ENCODE measurements at regions not wholly inside any gene's neighbourhood (a gene's known extent, or its start where the extent isn't known, plus 50 kb on each side); places are given as distances from the start of the nearest gene placed in this dataset.

- no peaks in the 10 kb centered on the region for H3K9me1 ChIP-seq (ENCODE audit: insufficient read depth, low read length)
- peaks cover 4% of the 10 kb centered on the region for H3K9me3 ChIP-seq (ENCODE audit: control insufficient read depth, insufficient read depth, low read length)
- no peak overlapping the region for H3K56ac ChIP-seq (ENCODE audit: extremely low read depth, insufficient read depth, low read length)
- H2BK15ac ChIP-seq (ENCODE audit: low read depth, low read length) = no peak overlapping the region
- no peak overlapping the region for H2BK5ac ChIP-seq (ENCODE audit: low read depth, low read length, poor library complexity, severe bottlenecking)
- H3K36me3 ChIP-seq (ENCODE audit: control insufficient read depth, insufficient read depth, low read length) = no peaks in the 10 kb centered on the region
- H3K4me1 ChIP-seq (ENCODE audit: control insufficient read depth, insufficient read depth, low read length) = 0 out of 2 replicates have a peak, but pooled peaks cover 1% of the 10 kb centered on the region
- CTCF ChIA-PET = no interaction called here
- no peak overlapping the region for H3K4ac ChIP-seq (ENCODE audit: low read depth, low read length)
- H2AFZ ChIP-seq (replicated peaks; ENCODE audit: low read length, poor library complexity) = no peak overlapping the region
- H3K14ac ChIP-seq (replicated peaks; ENCODE audit: low read depth, low read length) = no peak overlapping the region
- no peaks in the 10 kb centered on the region; the same call in 1 of the 2 replicates for H3K27me3 ChIP-seq (ENCODE audit: control insufficient read depth, insufficient read depth, low read length)
- no peak for TF ChIP-seq RFX5 (IDR thresholded peaks at IDR 0.05; ENCODE audit: low read depth, low read length)
- TF ChIP-seq MAFK (IDR thresholded peaks at IDR 0.05; ENCODE audit: low read depth, low read length) = no peak
- no peak for TF ChIP-seq MXI1 (IDR thresholded peaks at IDR 0.05; ENCODE audit: borderline replicate concordance, low read depth, low read length)
- no peak for TF ChIP-seq CEBPB (IDR thresholded peaks at IDR 0.05; ENCODE audit: low read depth, low read length)
- no peak for TF ChIP-seq CTCF (conservative IDR thresholded peaks at IDR 0.05; ENCODE audit: low read depth, low read length)
- no peak for TF ChIP-seq RCOR1 (IDR thresholded peaks at IDR 0.05; ENCODE audit: insufficient replicate concordance, low read length)
- no peak for TF ChIP-seq USF2 (IDR thresholded peaks at IDR 0.05; ENCODE audit: low read depth, low read length)
- no peak for TF ChIP-seq CHD1 (IDR thresholded peaks at IDR 0.05; ENCODE audit: low read depth, low read length)
- no peak for TF ChIP-seq POLR2A (IDR thresholded peaks at IDR 0.05; ENCODE audit: low read depth, low read length)
- no peak for TF ChIP-seq RAD21 (IDR thresholded peaks at IDR 0.05; ENCODE audit: low read length)
- no peak for TF ChIP-seq FOS (IDR thresholded peaks at IDR 0.05; ENCODE audit: low read depth, low read length)
- no peak for TF ChIP-seq MAZ (IDR thresholded peaks at IDR 0.05; ENCODE audit: borderline replicate concordance, low read depth, low read length)
- no peak for TF ChIP-seq NFE2L2 (IDR thresholded peaks at IDR 0.05; ENCODE audit: low read depth, low read length)
- TF ChIP-seq SMC3 (IDR thresholded peaks at IDR 0.05; ENCODE audit: low read depth, low read length) = no peak
- TF ChIP-seq ELK1 (IDR thresholded peaks at IDR 0.05; ENCODE audit: borderline replicate concordance, low read depth, low read length) = no peak
- no peak for TF ChIP-seq BHLHE40 (IDR thresholded peaks at IDR 0.05; ENCODE audit: low read depth, low read length)
- H3K18ac ChIP-seq (ENCODE audit: low read depth, low read length) = no peak overlapping the region
- no peak overlapping the region for H4K91ac ChIP-seq (ENCODE audit: insufficient read depth, low read depth, low read length)
- POLR2A ChIA-PET (ENCODE audit: unreplicated experiment) = no interaction called here
- H4K8ac ChIP-seq (ENCODE audit: low read depth in 2 of 2, low read length in 2 of 2) = no peak overlapping the region
- ATAC-seq (ENCODE audit: low read depth) = no peak
- H4K5ac ChIP-seq (ENCODE audit: low read depth, low read length) = no peak overlapping the region
- H2AK9ac ChIP-seq (replicated peaks; ENCODE audit: low read depth, low read length, poor library complexity) = no peak overlapping the region
- dilution Hi-C loops (cut with HindIII; ENCODE audit: low sequenced_read_pairs, unreplicated experiment) = no loop called here
- no peak overlapping the region for H3K4me3 ChIP-seq (ENCODE audit: insufficient read depth, low read depth, low read length)
- H2BK20ac ChIP-seq (ENCODE audit: low read depth, low read length) = no peak overlapping the region
- intact Hi-C loops (cut with micrococcal nuclease) = no loop called here
- no peaks in the 10 kb centered on the region for H3K79me1 ChIP-seq (ENCODE audit: low read depth in 1 of 2, low read length in 2 of 2)
- H4K20me1 ChIP-seq (ENCODE audit: insufficient read depth, low read length) = no peaks in the 10 kb centered on the region
- H2BK120ac ChIP-seq (ENCODE audit: low read depth, low read length) = no peak overlapping the region
- no peak overlapping the region for H3K4me2 ChIP-seq (ENCODE audit: low read depth, low read length)
- H3K9ac ChIP-seq (ENCODE audit: low read depth, low read length) = no peak overlapping the region
- in situ Hi-C loops (cut with MboI; ENCODE audit: low sequenced_read_pairs) = no loop called here
- BruUV-seq (replicated peaks) = no TSS peak
- no peak overlapping the region for H3K23ac ChIP-seq (ENCODE audit: low read depth, low read length)
- no peak overlapping the region for H3K27ac ChIP-seq (ENCODE audit: insufficient read depth, low read length)
- H2AK5ac ChIP-seq (ENCODE audit: low read depth, low read length) = no peak overlapping the region
- no CpG with 5 or more reads among the region's 6 CpGs for WGBS, 2 experiments (ENCODE audit: extremely low coverage in 2 of 2, insufficient read length in 1 of 2)
- no peak for DNase-seq
Observed at GRCh38 chr21:38880577-38880966, 74.8 kb downstream of the ETS2 start.
